Heart left ventricle (tissue), 16 donors: ENCODE measurements at regions not wholly inside any gene's neighbourhood (a gene's known extent, or its start where the extent isn't known, plus 50 kb on each side); places are given as distances from the start of the nearest gene placed in this dataset.

Source experiments
- ATAC-seq, 4 donors: fragments of 200-7000 bp; cut with Tn5 transposase; one replicate each; pipeline ENCODE4 v1.9.1; 2020 to 2022; ENCODE audit warnings: moderate library complexity in 4 of 4, mild to moderate bottlenecking in 3 of 4, moderate number of reproducible peaks in 1 of 4
- DNase-seq, 5 donors: peaks; one replicate each; pipeline ENCODE4 v3.0.0-alpha.2; 2020
- H3K27ac ChIP-seq, 12 donors: fragments of 200-600 bp; sonication (generic) in 4 of 12; one replicate each; pipeline versions ENCODE4 v1.5.0 to v1.8.0; 2016 to 2022; ENCODE audit warnings: mild to moderate bottlenecking in 2 of 12
- H3K27me3 ChIP-seq, 9 donors: fragments of 200-600 bp; sonication (generic) in 2 of 9; one replicate each; pipeline versions ENCODE4 v1.5.1 to v1.8.0; 2016 to 2022; ENCODE audit warnings: mild to moderate bottlenecking in 3 of 9
- H3K36me3 ChIP-seq, 9 donors: fragments of 200-600 bp; sonication (generic) in 2 of 9; one replicate each; pipeline versions ENCODE4 v1.5.0 to v1.8.0; 2018 to 2022; ENCODE audit warnings: mild to moderate bottlenecking in 2 of 9
- H3K4me1 ChIP-seq, 12 donors: fragments of 200-600 bp; sonication (generic) in 4 of 12; one replicate each; pipeline versions ENCODE4 v1.5.0 to v1.8.0; 2016 to 2022; ENCODE audit warnings: mild to moderate bottlenecking in 3 of 12
- H3K4me3 ChIP-seq, 12 donors: fragments of 200-600 bp; sonication (generic) in 4 of 12; one replicate each; pipeline versions ENCODE4 v1.5.0 to v1.8.0; 2017 to 2022; ENCODE audit warnings: mild to moderate bottlenecking in 9 of 12, moderate library complexity in 4 of 12
- H3K9me3 ChIP-seq, 12 donors: fragments of 200-600 bp; sonication (generic) in 4 of 12; one replicate each; pipeline versions ENCODE4 v1.5.0 to v1.8.0; 2016 to 2022; ENCODE audit warnings: mild to moderate bottlenecking in 1 of 12
- POLR2A ChIP-seq, 2 donors: fragments of 450-650 bp; IDR thresholded peaks; one replicate each; pipeline ENCODE4 v1.6.1; 2017; ENCODE audit warnings: antibody characterized with exemption in 2 of 2, mild to moderate bottlenecking in 2 of 2, moderate library complexity in 2 of 2
- WGBS, 4 donors: extraction: QIAGEN DNeasy Blood & Tissue Kit in 2 of 4; methylation state at CpG; one replicate each; pipeline versions ENCODE4 v1.1.5 to v1.1.7; 2013 to 2018; 5-methylcytosine and 5-hydroxymethylcytosine counted together
- intact Hi-C, 10 donors: fragments of 100-400 bp; cut with DNase I; formaldehyde crosslinking; loops; one replicate each; pipeline versions ENCODE4 v1.11.1 to v1.14.2; 2022
- TF ChIP-seq, protein P1 (sequence below), 12 donors: fragments of 200-600 bp; sonication (generic) in 4 of 12; IDR thresholded peaks; one replicate each; pipeline versions ENCODE4 v1.5.0 to v1.8.0; 2018 to 2022; ENCODE audit warnings: antibody characterized with exemption in 12 of 12, mild to moderate bottlenecking in 5 of 12
- donor health status: ischemic (EF 13 %, LVEDD 7.1; RV severe dilation, severe dysfunction).
- donor health status: healthy with polysubstance abuse.
- donor health status: DM: no; HTN: yes; CAD: no.
- donor health status: DM: no; HTN: no; CAD: no.
- donor health status: ischemic (EF 25% LVEDD 6.9; RV normal size, moderate dysfunction).
- donor health status: ischemic (EF 25% LVEDD 5.7; RV mildly dilated, moderate dysfunction).
- donor health status: healthy.
- donor health status: DM: yes; HTN: yes; CAD: no.
- donor health status: ischemic (EF 35%, LVEDD 5.7; RV mildly dilated, moderate dysfunction).
- donor health status: nonischemic (EF 11% LVEDD 7.7; RV severe dilation, severe dysfunction).
- donor health status: DM: yes; HTN: yes; CAD: no.
- donor health status: PGD.
- donor health status: ischemic (EF 29% LVEDD 5.4; RV normal size, mild dysfunction).
- donor health status: nonischemic (EF 23%, LVEDD 6.1; RV moderate dilation, normal function).

DNA sequence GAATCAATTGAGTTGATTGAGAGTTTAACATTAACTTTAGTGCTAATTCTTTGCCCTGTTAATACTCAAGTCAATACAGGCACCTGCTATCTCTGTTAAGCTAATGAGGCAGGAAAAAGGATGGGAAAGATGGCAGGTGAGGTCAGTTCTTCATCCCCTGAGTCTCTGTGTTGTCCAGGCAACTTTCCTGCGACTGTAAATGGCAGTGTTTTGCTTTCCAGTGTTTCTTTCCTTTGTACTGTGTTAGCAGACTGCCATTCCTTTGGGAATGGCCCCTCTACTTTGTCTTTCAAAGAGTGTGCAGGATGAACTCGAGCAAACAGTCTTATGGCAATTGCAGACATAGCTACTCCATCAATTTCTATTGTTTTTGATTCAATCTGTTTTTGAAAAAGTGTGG is 202.2 kb upstream of the VLDLR start:
- H3K36me3 ChIP-seq: no peaks in the 10 kb centered on the region
- H3K9me3 ChIP-seq: no peaks in the 10 kb centered on the region
- 23 to 40% (median 26%) methylated on average over 2 of the region's 2 CpGs for WGBS, 4 donors

DNA sequence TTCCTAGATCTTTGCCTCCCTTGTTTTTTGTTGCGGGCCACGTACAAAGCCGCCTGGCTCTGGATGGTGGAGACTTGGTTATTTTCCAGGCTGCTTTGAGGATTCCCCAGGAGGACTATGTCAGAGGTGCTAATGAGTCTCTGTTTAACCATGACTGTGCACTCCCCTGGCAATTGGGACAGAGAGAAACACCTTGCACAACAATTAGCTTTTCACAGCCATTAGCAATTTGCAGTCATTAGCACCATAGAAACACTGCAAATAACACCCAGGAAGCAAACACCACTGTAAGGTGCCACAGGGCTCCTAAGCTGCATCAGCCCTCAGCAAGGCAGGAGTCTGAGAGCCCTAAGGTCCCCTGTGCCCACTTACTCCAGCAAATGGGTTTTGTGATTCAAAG is 201.0 kb upstream of the VLDLR start:
- Histone ChIP-seq H3K4me3 (no peak overlapping the region), H3K4me1 (peaks cover 0 to 15% (median 5%) of the 10 kb centered on the region in 12 donors), H3K27ac (no peak overlapping the region), H3K36me3 (no peaks in the 10 kb centered on the region), H3K9me3 (no peaks in the 10 kb centered on the region), H3K27me3 (no peaks in the 10 kb centered on the region)
- no peak for TF ChIP-seq POLR2A (IDR thresholded peaks at IDR 0.05)
- WGBS, 4 donors: 55 to 86% (median 79%) methylated on average over 3 of the region's 3 CpGs
- ATAC-seq: no peak
- intact Hi-C loops: no loop called here
- DNase-seq: no peak

More for the DNA sequence above, 202.2 kb upstream of the VLDLR start:
- no peak overlapping the region for H3K4me3 ChIP-seq
- no peak for DNase-seq
- no peak for TF ChIP-seq POLR2A (IDR thresholded peaks at IDR 0.05)
- TF ChIP-seq, protein P1, sequence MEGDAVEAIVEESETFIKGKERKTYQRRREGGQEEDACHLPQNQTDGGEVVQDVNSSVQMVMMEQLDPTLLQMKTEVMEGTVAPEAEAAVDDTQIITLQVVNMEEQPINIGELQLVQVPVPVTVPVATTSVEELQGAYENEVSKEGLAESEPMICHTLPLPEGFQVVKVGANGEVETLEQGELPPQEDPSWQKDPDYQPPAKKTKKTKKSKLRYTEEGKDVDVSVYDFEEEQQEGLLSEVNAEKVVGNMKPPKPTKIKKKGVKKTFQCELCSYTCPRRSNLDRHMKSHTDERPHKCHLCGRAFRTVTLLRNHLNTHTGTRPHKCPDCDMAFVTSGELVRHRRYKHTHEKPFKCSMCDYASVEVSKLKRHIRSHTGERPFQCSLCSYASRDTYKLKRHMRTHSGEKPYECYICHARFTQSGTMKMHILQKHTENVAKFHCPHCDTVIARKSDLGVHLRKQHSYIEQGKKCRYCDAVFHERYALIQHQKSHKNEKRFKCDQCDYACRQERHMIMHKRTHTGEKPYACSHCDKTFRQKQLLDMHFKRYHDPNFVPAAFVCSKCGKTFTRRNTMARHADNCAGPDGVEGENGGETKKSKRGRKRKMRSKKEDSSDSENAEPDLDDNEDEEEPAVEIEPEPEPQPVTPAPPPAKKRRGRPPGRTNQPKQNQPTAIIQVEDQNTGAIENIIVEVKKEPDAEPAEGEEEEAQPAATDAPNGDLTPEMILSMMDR (IDR thresholded peaks at IDR 0.05): no peak
- intact Hi-C loops: no loop called here
- no peaks in the 10 kb centered on the region for H3K27me3 ChIP-seq
- H3K27ac ChIP-seq: no peak overlapping the region
- peaks cover 0 to 15% (median 5%) of the 10 kb centered on the region in 12 donors for H3K4me1 ChIP-seq
- ATAC-seq: no peak

DNA sequence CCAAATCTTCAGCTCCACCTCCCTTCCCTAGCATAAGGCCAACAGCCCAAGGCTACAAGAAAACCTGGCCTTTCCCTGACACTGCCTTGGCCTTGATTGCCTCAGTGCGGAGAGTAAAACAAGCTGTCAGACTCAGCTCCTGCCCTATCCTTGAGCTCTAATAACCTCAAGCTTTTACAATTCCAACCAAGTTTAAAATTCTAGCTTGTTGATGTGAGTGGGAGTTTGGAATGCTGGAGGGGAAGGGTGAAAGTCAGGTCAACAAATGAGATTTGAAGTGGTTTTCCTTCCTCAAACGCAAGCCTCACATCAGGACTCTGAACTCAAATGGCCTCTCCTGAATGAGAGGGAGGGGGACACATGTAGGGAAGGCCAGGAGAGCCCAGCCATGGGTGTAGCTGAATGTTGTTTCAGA is 197.0 kb upstream of the VLDLR start:
- H3K9me3 ChIP-seq: no peaks in the 10 kb centered on the region
- no peaks in the 10 kb centered on the region for H3K36me3 ChIP-seq
- H3K4me3 ChIP-seq: no peak overlapping the region
- H3K27me3 ChIP-seq: no peaks in the 10 kb centered on the region
- intact Hi-C loops: no loop called here
- peak in 3 of 5 donors; percentile 16 to 35 (median 25) for DNase-seq
- H3K27ac ChIP-seq: peak overlapping the region in 1 of 12 donors; percentile 40
- peak in 3 of 4 donors; percentile 46 to 76 (median 63) for ATAC-seq
- WGBS, 4 donors: 36 to 50% (median 46%) methylated on average over 2 of the region's 2 CpGs
- peaks cover 0 to 4% (median 0%) of the 10 kb centered on the region in 12 donors for H3K4me1 ChIP-seq
- TF ChIP-seq POLR2A (IDR thresholded peaks at IDR 0.05): no peak
- TF ChIP-seq, protein P1 (IDR thresholded peaks at IDR 0.05): no peak

DNA sequence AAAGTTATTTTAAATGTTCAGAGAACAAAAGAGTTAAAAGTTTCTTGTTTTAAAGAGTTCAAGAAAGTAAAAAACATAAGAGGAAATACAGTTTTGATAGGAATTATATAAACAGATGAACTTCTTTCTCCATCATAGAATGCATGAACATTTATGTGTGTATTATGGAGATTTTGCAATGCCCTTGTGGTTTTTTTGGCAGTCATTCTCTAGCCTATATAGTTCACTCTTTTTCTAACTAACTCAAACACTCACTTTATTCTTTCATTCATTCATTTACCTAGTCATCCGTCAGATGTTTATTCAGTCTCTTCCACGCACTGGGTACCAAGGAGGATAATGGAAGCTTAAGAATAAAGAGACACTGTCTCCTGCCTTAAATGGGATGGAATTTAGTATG is 195.9 kb upstream of the VLDLR start:
- no peaks in the 10 kb centered on the region for H3K36me3 ChIP-seq
- no peaks in the 10 kb centered on the region for H3K9me3 ChIP-seq
- peaks cover 0 to 4% (median 0%) of the 10 kb centered on the region in 12 donors for H3K4me1 ChIP-seq
- no peak overlapping the region for H3K4me3 ChIP-seq
- TF ChIP-seq, protein P1 (IDR thresholded peaks at IDR 0.05): no peak
- no peak for TF ChIP-seq POLR2A (IDR thresholded peaks at IDR 0.05)
- 85 to 95% (median 94%) methylated on average over 2 of the region's 2 CpGs for WGBS, 4 donors
- no peaks in the 10 kb centered on the region for H3K27me3 ChIP-seq
- intact Hi-C loops: no loop called here
- H3K27ac ChIP-seq: no peak overlapping the region
- DNase-seq: no peak
- ATAC-seq: no peak
